ENCODE measurements at regions not wholly inside any gene's neighbourhood (a gene's known extent, or its start where the extent isn't known, plus 50 kb on each side); places are given as distances from the start of the nearest gene placed in this dataset.

- no peak for TF ChIP-seq CTCF (IDR thresholded peaks at IDR 0.05)
- no peak for TF ChIP-seq POLR2A (IDR thresholded peaks at IDR 0.05)
Measured at GRCh38 chr1:234554218-234554697, 55.7 kb downstream of the IRF2BP2 start.

Data from prostate gland (tissue), 2 donors.